ENCODE measurements at regions not wholly inside any gene's neighbourhood (a gene's known extent, or its start where the extent isn't known, plus 50 kb on each side); places are given as distances from the start of the nearest gene placed in this dataset.

- TF ChIP-seq POLR2A (IDR thresholded peaks at IDR 0.05) (no peak), CTCF (IDR thresholded peaks at IDR 0.05 in 8 of 11, conservative IDR thresholded peaks at IDR 0.05 in 3 of 11) (no peak)
Measured at GRCh38 chr11:30110691-30111090, 93.9 kb upstream of the KCNA4 start.

Data from spleen (tissue), 7 donors.